WTC11 (cell line): ENCODE measurements at regions not wholly inside any gene's neighbourhood (a gene's known extent, or its start where the extent isn't known, plus 50 kb on each side); places are given as distances from the start of the nearest gene placed in this dataset.
"Not testable (repeated sequence)": the region's sequence is repeated elsewhere in the genome, so short reads cannot be mapped to it uniquely, and the experiment has no call there.

Experiments used
- ATAC-seq: fragments of 200-7000 bp; cut with Tn5 transposase; 2 replicates; pipeline ENCODE4 v1.10.0; 2021; ENCODE audit warnings: mild to moderate bottlenecking, moderate library complexity
- CTCF ChIA-PET: fragments of 300-600 bp; sonication (Branson Sonifier 250); formaldehyde crosslinking; loops from one replicate; lab custom pipeline; 2021; ENCODE audit warnings: antibody characterized with exemption; lab: Charles Lee
- POLR2A ChIA-PET: fragments of 350-600 bp; sonication (Branson Sonifier 250); formaldehyde crosslinking; loops from one replicate; lab custom pipeline; 2021; ENCODE audit warnings: antibody characterized with exemption; lab: Charles Lee
- DNase-seq: peaks from one replicate; pipeline ENCODE4 v3.0.0; 2021; ENCODE audit warnings: low spot score
- H3K27ac Mint-ChIP-seq: 2 replicates; pipeline ENCODE4 v1.8.0; 2021; ENCODE audit warnings: mixed read lengths
- H3K27me3 Mint-ChIP-seq: 2 replicates; pipeline ENCODE4 v1.8.0; 2021; ENCODE audit warnings: low read depth, mild to moderate bottlenecking, moderate library complexity, mixed read lengths
- H3K36me3 Mint-ChIP-seq: 2 replicates; pipeline ENCODE4 v1.8.0; 2021; ENCODE audit warnings: mixed read lengths
- H3K4me1 Mint-ChIP-seq: 2 replicates; pipeline ENCODE4 v1.8.0; 2022; ENCODE audit warnings: mixed read lengths
- H3K4me3 Mint-ChIP-seq: 2 replicates; pipeline ENCODE4 v1.8.0; 2021; ENCODE audit warnings: mild to moderate bottlenecking, moderate library complexity, mixed read lengths
- H3K9me3 Mint-ChIP-seq: 2 replicates; pipeline ENCODE4 v1.8.0; 2021; ENCODE audit warnings: mixed read lengths
- GABPB1 ChIP-seq: sonication (generic); formaldehyde crosslinking; IDR thresholded peaks from 2 replicates; pipeline ENCODE4 v1.8.1; 2023; ENCODE audit warnings: mild to moderate bottlenecking, missing genetic modification reagents
- GTF2I ChIP-seq: fragments of 250-450 bp; sonication (Bioruptor Pico); conservative IDR thresholded peaks from 2 replicates; pipeline ENCODE4 v1.4.0; 2021; ENCODE audit warnings: mild to moderate bottlenecking
- JAZF1 ChIP-seq: fragments of 250-450 bp; sonication (Bioruptor Pico); IDR thresholded peaks from 2 replicates; pipeline ENCODE4 v1.9.0; 2021; ENCODE audit warnings: moderate library complexity, mild to moderate bottlenecking, inconsistent platforms
- NR1H2 ChIP-seq: sonication (generic); formaldehyde crosslinking; IDR thresholded peaks from 2 replicates; pipeline ENCODE4 v1.9.0; 2021; ENCODE audit warnings: mild to moderate bottlenecking, moderate library complexity, missing genetic modification reagents
- SP1 ChIP-seq: sonication (generic); formaldehyde crosslinking; conservative IDR thresholded peaks from 2 replicates; pipeline ENCODE4 v1.8.1; 2022; ENCODE audit warnings: missing genetic modification reagents
- ZNF396 ChIP-seq: fragments of 250-450 bp; sonication (Bioruptor Pico); IDR thresholded peaks from 2 replicates; pipeline ENCODE4 v1.8.0; 2021; ENCODE audit warnings: mild to moderate bottlenecking, moderate library complexity, borderline replicate concordance
- ZNF416 ChIP-seq: fragments of 250-450 bp; sonication (Bioruptor Pico); IDR thresholded peaks from 2 replicates; pipeline ENCODE4 v1.9.0; 2021; ENCODE audit warnings: mild to moderate bottlenecking, inconsistent platforms
- TF ChIP-seq, protein P1 (sequence below): sonication (generic); formaldehyde crosslinking; IDR thresholded peaks from 2 replicates; pipeline ENCODE4 v1.8.1; 2023; ENCODE audit warnings: mild to moderate bottlenecking, missing genetic modification reagents, moderate library complexity
- TF ChIP-seq, protein P2 (sequence below): sonication (generic); formaldehyde crosslinking; IDR thresholded peaks from 2 replicates; pipeline ENCODE4 v1.8.0; 2023; ENCODE audit warnings: missing genetic modification reagents
- TF ChIP-seq, protein P3 (sequence below): fragments of 200-600 bp; IDR thresholded peaks from 2 replicates; pipeline ENCODE4 v1.8.0; 2022; ENCODE audit warnings: antibody characterized with exemption
- TF ChIP-seq, protein P4 (sequence below): sonication (generic); formaldehyde crosslinking; IDR thresholded peaks from 2 replicates; pipeline ENCODE4 v1.8.0; 2022; ENCODE audit warnings: mild to moderate bottlenecking, missing genetic modification reagents
- TF ChIP-seq, protein P5 (sequence below): fragments of 250-450 bp; sonication (Bioruptor Pico); IDR thresholded peaks from 2 replicates; pipeline ENCODE4 v1.9.0; 2021; ENCODE audit warnings: mild to moderate bottlenecking
- TF ChIP-seq, protein P6 (sequence below): sonication (generic); formaldehyde crosslinking; IDR thresholded peaks from 2 replicates; pipeline ENCODE4 v1.8.0; 2023; ENCODE audit warnings: mild to moderate bottlenecking, missing genetic modification reagents

DNA sequence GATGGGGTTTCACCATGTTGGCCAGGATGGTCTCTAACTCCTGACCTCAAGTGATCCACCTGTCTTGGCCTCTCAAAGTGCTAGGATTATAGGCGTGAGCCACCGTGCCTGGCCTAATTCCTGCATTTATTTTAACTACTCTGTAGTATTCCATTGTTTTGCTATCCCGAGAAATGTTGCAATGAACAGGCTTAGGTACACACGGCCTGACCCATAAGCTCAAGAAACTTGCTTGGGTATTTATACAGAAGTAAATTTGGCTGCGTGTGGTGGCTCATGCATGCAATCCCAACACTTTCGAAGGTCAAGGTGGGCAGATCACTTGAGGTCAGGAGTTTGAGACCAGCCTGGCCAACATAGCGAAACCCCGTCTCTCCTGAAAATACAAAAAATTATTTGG lies 67.1 kb upstream of the GPCPD1 start:
- H3K4me1 Mint-ChIP-seq, H3K9me3 Mint-ChIP-seq, H3K36me3 Mint-ChIP-seq, DNase-seq, H3K4me3 Mint-ChIP-seq, POLR2A ChIA-PET, ATAC-seq, H3K27ac Mint-ChIP-seq, H3K27me3 Mint-ChIP-seq: not testable (repeated sequence)
- CTCF ChIA-PET = interaction anchor here (1.4 kb wide), 1 partner anchor 121 kb away, joined by 4 read pairs; no protein-coding TSS in a partner anchor
- TF ChIP-seq GABPB1 (CRISPR knock-in tag) = peak; percentile 22; the same call in 1 of the 2 replicates

DNA sequence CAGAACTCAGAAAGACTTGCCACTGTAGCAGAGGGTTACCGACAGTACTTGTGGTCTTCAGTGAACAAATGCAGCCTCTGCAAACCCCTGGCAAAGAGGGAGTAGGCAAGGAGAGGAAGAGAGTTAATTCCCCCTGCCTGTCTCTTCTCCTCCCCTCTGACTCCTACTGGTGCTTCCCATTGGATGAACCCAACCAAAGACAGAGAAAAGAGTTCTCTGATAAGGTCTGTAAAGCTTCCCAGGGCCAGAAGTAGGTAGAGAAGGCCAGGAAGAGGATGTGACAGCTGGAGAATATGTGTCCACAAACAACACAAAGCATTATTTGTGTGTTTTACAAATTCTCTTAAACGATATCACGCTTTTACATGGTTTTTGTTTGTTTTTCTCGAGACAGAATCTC lies 66.6 kb upstream of the GPCPD1 start:
- TF ChIP-seq GTF2I (CRISPR knock-in tag) (no peak), ZNF416 (CRISPR knock-in tag) (no peak), NR1H2 (CRISPR knock-in tag) (no peak), JAZF1 (no peak), ZNF396 (CRISPR knock-in tag) (no peak), SP1 (CRISPR knock-in tag) (no peak)
- TF ChIP-seq, protein P1, sequence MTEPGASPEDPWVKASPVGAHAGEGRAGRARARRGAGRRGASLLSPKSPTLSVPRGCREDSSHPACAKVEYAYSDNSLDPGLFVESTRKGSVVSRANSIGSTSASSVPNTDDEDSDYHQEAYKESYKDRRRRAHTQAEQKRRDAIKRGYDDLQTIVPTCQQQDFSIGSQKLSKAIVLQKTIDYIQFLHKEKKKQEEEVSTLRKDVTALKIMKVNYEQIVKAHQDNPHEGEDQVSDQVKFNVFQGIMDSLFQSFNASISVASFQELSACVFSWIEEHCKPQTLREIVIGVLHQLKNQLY (CRISPR knock-in tag) = no peak
- TF ChIP-seq, protein P2, sequence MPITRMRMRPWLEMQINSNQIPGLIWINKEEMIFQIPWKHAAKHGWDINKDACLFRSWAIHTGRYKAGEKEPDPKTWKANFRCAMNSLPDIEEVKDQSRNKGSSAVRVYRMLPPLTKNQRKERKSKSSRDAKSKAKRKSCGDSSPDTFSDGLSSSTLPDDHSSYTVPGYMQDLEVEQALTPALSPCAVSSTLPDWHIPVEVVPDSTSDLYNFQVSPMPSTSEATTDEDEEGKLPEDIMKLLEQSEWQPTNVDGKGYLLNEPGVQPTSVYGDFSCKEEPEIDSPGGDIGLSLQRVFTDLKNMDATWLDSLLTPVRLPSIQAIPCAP (CRISPR knock-in tag) = no peak
- TF ChIP-seq, protein P3, sequence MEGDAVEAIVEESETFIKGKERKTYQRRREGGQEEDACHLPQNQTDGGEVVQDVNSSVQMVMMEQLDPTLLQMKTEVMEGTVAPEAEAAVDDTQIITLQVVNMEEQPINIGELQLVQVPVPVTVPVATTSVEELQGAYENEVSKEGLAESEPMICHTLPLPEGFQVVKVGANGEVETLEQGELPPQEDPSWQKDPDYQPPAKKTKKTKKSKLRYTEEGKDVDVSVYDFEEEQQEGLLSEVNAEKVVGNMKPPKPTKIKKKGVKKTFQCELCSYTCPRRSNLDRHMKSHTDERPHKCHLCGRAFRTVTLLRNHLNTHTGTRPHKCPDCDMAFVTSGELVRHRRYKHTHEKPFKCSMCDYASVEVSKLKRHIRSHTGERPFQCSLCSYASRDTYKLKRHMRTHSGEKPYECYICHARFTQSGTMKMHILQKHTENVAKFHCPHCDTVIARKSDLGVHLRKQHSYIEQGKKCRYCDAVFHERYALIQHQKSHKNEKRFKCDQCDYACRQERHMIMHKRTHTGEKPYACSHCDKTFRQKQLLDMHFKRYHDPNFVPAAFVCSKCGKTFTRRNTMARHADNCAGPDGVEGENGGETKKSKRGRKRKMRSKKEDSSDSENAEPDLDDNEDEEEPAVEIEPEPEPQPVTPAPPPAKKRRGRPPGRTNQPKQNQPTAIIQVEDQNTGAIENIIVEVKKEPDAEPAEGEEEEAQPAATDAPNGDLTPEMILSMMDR = no peak
- TF ChIP-seq, protein P4, sequence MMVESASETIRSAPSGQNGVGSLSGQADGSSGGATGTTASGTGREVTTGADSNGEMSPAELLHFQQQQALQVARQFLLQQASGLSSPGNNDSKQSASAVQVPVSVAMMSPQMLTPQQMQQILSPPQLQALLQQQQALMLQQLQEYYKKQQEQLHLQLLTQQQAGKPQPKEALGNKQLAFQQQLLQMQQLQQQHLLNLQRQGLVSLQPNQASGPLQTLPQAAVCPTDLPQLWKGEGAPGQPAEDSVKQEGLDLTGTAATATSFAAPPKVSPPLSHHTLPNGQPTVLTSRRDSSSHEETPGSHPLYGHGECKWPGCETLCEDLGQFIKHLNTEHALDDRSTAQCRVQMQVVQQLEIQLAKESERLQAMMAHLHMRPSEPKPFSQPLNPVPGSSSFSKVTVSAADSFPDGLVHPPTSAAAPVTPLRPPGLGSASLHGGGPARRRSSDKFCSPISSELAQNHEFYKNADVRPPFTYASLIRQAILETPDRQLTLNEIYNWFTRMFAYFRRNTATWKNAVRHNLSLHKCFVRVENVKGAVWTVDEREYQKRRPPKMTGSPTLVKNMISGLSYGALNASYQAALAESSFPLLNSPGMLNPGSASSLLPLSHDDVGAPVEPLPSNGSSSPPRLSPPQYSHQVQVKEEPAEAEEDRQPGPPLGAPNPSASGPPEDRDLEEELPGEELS (CRISPR knock-in tag) = no peak
- TF ChIP-seq, protein P5, sequence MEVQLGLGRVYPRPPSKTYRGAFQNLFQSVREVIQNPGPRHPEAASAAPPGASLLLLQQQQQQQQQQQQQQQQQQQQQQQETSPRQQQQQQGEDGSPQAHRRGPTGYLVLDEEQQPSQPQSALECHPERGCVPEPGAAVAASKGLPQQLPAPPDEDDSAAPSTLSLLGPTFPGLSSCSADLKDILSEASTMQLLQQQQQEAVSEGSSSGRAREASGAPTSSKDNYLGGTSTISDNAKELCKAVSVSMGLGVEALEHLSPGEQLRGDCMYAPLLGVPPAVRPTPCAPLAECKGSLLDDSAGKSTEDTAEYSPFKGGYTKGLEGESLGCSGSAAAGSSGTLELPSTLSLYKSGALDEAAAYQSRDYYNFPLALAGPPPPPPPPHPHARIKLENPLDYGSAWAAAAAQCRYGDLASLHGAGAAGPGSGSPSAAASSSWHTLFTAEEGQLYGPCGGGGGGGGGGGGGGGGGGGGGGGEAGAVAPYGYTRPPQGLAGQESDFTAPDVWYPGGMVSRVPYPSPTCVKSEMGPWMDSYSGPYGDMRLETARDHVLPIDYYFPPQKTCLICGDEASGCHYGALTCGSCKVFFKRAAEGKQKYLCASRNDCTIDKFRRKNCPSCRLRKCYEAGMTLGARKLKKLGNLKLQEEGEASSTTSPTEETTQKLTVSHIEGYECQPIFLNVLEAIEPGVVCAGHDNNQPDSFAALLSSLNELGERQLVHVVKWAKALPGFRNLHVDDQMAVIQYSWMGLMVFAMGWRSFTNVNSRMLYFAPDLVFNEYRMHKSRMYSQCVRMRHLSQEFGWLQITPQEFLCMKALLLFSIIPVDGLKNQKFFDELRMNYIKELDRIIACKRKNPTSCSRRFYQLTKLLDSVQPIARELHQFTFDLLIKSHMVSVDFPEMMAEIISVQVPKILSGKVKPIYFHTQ (CRISPR knock-in tag) = no peak
- TF ChIP-seq, protein P6, sequence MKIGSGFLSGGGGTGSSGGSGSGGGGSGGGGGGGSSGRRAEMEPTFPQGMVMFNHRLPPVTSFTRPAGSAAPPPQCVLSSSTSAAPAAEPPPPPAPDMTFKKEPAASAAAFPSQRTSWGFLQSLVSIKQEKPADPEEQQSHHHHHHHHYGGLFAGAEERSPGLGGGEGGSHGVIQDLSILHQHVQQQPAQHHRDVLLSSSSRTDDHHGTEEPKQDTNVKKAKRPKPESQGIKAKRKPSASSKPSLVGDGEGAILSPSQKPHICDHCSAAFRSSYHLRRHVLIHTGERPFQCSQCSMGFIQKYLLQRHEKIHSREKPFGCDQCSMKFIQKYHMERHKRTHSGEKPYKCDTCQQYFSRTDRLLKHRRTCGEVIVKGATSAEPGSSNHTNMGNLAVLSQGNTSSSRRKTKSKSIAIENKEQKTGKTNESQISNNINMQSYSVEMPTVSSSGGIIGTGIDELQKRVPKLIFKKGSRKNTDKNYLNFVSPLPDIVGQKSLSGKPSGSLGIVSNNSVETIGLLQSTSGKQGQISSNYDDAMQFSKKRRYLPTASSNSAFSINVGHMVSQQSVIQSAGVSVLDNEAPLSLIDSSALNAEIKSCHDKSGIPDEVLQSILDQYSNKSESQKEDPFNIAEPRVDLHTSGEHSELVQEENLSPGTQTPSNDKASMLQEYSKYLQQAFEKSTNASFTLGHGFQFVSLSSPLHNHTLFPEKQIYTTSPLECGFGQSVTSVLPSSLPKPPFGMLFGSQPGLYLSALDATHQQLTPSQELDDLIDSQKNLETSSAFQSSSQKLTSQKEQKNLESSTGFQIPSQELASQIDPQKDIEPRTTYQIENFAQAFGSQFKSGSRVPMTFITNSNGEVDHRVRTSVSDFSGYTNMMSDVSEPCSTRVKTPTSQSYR (CRISPR knock-in tag) = no peak
- no peak for ATAC-seq
- no peaks in the 10 kb centered on the region for H3K9me3 Mint-ChIP-seq
- no peak for DNase-seq
- H3K27me3 Mint-ChIP-seq = no peaks in the 10 kb centered on the region
- ChIA-PET CTCF (no interaction called here), POLR2A (no interaction called here)
- no peak overlapping the region for H3K27ac Mint-ChIP-seq
- H3K4me3 Mint-ChIP-seq = no peak overlapping the region
- H3K36me3 Mint-ChIP-seq = no peaks in the 10 kb centered on the region
- H3K4me1 Mint-ChIP-seq = no peaks in the 10 kb centered on the region
